Left colon (tissue), 2 donors: ENCODE measurements at regions not wholly inside any gene's neighbourhood (a gene's known extent, or its start where the extent isn't known, plus 50 kb on each side); places are given as distances from the start of the nearest gene placed in this dataset.
"Not testable (repeated sequence)": the region's sequence is repeated elsewhere in the genome, so short reads cannot be mapped to it uniquely, and the experiment has no call there.

Experiments
- ATAC-seq: fragments of 200-7000 bp; cut with Tn5 transposase; one replicate; pipeline ENCODE4 v1.9.1; 2020; ENCODE audit warnings: mild to moderate bottlenecking, moderate library complexity
- DNase-seq, 2 donors: peaks; one replicate each; pipeline ENCODE4 v3.0.0-alpha.2; 2020
- intact Hi-C, 2 donors: fragments of 100-400 bp; cut with DNase I in 1 of 2; cut with micrococcal nuclease in 1 of 2; formaldehyde crosslinking; loops; one replicate each; pipeline versions ENCODE4 v1.11.2 to v1.14.0; 2022; cut with DNase I, micrococcal nuclease
- donor health status: DM: no; HTN: no; CAD: no.
- donor health status: DM: yes; HTN: yes; CAD: no.

DNA sequence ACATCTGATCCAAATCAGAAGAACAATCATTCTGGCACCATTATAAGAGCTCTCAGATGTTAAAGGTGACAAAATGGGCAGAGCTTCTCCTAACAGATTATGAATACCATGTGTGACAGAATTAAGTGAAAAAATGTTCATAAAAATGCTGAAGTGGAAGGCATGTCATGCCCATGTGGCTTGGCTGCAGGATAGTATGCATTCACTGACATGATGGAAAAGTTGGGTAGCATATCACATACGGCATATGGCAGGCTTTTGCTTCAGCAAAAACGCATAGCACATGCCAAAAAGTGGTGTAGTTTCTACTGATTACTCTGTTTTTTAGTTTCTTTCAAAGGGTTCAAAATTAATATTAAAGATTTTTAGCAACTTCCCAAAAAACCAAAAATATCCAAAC, 731.5 kb upstream of the EPHA7 start:
- no peak for DNase-seq
- intact Hi-C loops: no loop called here
- ATAC-seq: no peak

DNA sequence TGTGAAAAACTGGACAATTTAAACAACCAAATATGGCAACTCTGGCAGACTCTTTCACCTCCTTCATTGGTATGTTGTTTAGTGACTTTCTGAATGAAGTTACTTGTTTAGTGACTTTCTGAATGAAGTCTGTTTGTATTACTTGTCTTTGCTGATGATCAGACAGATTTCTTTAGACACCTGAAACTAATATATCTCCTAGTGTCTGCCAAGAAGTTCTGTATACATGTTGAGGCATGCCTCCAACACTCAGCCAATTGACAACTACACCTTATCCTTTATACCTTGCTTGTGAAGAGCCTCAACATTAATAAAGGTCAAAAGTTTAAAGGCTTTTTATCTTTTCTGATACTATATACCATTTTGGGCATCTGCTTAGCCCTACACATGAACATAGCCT, 725.4 kb upstream of the EPHA7 start:
- ATAC-seq (no peak), DNase-seq (no peak)
- intact Hi-C loops: no loop called here

DNA sequence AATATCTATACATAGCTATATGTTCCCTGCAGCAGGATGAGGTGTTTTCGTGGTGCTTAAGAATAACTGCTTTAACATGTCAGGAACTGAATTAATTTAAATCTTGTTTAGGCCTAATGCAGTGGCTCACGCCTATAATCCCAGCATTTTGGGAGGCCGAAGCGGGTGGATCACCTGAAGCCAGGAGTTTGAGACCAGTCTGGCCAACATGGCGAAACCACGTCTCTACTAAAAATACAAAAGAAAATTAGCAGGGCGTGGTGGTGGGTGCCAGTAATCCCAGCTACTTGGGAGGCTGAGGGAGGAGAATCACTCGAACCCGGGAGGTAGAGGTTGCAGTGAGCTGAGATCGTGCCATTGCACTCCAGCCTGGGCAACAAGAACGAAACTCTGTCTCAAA, 717.8 kb upstream of the EPHA7 start:
- intact Hi-C loops, ATAC-seq: not testable (repeated sequence)

DNA sequence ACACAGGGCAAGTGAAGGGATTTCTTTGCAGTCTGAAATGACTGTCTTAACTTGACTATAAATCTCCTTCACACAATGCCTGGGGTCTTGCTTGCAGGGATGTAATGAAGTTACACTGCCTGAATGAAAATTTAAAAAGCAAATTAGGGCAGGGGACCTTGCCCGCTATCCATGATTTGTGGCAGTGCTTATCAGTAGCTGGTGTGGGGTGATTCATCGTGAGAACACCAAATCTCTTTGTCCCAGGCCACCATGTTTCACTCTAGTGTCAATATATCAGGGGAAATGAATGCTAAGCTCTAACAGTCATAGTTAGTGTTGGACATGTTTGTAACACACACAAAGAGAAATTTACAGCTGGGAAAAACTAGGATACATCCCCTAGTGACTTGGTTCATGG, 713.7 kb upstream of the EPHA7 start:
- no peak for DNase-seq
- no peak for ATAC-seq
- intact Hi-C loops: no loop called here

More for the DNA sequence above, 717.8 kb upstream of the EPHA7 start:
- DNase-seq: not testable (repeated sequence)

DNA sequence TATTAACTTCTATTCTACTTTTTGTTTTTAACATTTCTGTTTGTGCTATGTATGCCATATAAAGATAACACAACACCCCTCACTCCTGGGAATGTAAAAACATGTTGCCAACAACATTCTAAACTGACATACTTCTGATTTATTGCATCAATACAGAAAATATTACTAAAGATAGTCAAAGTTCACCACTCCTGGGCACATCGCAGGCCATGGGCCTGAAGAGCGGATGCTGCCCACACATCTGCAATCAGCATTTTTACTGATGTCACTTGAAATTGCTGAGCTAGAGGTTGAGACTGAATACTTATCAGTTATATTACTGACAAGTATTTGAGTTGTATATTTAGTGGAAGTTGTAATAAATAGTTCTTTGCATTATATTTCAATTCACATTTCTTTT, 711.9 kb upstream of the EPHA7 start:
- no peak for ATAC-seq
- no peak for DNase-seq
- intact Hi-C loops: no loop called here

DNA sequence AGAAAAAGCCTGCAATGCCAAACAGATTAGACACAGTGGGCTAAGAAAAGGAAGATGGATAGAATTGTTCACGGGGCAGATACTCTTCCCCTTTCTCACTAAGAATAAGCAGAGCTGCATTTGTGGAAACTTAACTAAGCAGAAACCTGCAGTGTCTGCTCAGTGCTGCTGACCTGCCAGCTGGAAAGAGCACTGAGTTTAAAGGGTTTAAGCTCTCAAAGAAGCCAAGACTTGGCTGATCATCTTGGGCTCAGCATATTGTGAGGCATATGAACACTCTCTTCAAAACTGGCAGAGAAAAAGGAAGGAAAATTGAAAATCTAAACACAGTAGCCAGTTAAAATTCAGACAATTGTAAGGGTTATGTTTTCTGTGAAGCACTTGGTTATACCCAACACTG, 711.1 kb upstream of the EPHA7 start:
- DNase-seq: no peak
- no peak for ATAC-seq
- intact Hi-C loops: no loop called here

DNA sequence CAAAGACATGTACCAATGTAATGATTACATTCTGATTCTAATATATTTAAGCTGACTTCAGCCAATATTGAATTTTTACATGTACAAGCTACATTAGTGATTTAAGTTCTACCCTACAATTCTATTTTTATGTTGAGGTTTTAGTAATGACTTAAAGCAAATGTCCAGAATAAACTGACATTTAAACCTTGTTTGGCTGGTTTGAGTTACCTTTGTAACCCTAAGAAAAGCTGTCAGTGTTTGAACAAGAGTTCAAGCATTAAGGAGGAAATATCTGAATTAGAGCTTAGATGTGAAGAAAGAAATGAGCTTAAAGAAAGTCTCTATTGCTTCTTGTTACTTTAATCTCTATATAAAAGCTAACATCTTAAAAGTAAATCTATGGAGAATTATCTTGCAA, 710.6 kb upstream of the EPHA7 start:
- no peak for ATAC-seq
- DNase-seq: no peak
- intact Hi-C loops: no loop called here

DNA sequence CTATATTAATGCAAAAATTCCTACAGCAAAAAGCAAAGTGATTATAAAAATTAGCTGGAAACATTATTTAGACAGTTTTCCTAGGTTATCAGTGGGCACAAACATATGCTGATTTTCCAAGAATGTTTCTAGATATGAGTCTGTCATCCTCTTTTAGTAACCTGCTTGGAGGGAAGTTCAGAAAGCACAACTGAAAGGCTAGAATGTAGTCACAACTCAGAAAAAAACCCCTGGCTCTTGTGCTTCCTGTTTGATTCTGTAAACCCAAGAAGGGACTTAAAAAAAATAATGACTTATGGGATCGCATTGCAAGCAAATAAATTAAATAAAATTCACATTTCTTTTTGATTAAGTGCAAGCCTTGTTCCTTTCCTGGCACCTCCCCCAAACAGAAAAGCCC, 708.4 kb upstream of the EPHA7 start:
- ATAC-seq: no peak
- intact Hi-C loops: no loop called here
- DNase-seq: no peak

DNA sequence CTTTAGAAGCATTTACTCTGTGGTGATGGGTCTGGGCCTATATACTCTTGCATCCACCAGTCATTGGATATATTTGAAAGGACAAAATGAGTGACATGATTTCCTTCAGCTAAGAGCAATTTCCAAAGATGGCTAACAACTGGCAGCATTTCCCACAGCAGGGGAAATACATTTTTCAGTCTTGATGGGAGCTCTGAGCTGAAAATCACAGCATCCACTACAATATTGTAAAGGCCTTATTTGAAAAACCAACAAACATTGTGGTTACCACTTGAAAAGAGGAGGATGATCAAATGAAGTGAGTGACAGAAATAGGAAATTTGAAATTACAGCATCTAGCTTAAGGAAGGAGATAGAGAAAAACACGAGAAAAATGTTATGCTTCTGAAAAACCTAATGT, 705.0 kb upstream of the EPHA7 start:
- no peak for ATAC-seq
- intact Hi-C loops: no loop called here
- DNase-seq: no peak

DNA sequence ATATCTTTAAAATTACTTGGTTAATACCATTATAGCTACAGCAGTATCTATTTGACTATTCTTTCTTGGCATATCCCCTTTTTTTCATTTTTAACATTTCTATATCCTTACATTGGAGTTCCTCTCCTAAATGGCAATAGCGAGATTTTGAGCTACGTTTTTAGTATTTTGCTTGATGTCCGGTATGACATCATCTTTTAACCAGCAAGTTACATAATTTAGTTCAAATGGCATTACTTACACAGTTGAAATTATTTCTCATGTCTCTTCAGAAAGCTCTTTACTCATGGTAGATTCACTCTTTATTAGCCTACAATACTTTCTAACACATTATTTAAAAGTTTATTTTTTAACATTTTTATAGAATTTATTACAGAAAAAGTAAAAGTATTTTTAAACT, 701.7 kb upstream of the EPHA7 start:
- DNase-seq (no peak), ATAC-seq (no peak)
- intact Hi-C loops: no loop called here

DNA sequence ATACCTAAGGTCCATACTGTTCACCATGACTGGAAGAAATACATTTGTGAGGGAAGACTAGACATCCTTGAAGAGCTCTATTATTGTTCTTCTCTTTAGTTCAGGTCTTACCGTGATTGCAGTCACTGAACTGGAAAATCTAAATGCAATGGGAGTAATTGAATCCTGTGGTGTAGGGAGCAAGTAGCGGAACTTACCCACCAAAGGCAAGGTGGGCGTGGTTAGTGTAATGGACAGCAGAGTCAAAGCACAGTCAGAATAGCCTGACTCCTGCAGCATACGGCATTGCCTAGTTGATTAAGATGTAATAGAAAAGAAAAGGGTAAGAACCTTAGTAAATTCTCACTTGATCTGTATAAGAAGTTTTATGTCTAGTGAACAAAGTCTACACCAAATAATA, 679.7 kb upstream of the EPHA7 start:
- intact Hi-C loops: no loop called here
- DNase-seq: no peak
- ATAC-seq: no peak

DNA sequence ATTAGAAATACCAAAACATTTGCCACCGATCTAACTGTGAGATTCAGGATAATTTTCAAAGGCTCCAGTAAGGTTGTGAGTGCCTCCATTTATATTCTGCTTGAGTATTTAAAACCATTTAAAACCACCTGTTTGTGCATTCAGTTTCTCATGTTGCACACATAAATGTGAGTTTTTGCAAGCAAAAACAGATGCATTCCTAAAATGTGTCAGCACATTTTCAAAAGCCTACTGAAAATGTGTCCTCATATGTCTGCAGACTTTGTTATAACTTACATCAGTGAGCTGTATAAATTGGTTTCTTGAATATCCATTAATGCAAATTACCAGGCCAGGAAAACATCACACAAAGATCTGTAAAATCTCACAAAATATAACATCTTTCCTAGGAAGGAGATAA, 676.6 kb upstream of the EPHA7 start:
- DNase-seq: no peak
- ATAC-seq: no peak
- intact Hi-C loops: no loop called here

DNA sequence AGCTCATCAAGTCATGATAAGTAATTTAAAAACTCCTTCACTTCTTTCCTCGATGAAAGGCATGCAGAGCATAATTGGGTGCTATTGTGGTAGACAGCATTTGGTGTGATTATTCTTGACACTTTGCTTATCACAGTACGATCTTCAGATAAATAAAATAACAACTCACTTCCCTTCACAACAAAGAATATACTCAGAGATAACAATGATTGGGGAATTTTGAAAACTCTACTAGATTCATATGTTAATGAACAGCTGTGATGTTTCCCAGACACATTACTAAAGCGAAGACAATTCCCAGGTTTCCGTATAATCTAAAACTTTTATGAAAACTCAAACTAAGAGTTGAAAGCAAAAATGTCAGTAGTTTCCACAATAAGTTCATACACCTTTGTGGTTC, 670.6 kb upstream of the EPHA7 start:
- DNase-seq (no peak), ATAC-seq (no peak)
- intact Hi-C loops: no loop called here

DNA sequence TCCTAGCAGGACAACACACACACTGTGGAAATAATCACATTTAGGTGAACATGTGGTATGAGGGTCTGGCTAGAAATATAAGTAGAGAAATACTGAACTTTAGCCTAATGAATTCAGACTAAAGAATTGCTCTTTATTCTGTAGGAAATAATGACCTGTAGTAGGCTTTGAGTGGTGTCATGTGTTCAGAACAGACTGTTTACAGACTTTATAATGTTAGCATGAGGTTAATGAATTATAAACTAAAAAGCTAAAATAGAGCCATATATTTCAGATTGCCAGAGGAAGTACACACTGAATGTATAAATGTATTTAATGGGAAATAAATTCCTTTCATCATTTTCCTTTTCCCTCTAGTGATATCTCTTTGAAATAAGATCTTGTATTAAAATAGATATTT, 669.5 kb upstream of the EPHA7 start:
- DNase-seq (no peak), ATAC-seq (peak; percentile 56)
- intact Hi-C loops: no loop called here

DNA sequence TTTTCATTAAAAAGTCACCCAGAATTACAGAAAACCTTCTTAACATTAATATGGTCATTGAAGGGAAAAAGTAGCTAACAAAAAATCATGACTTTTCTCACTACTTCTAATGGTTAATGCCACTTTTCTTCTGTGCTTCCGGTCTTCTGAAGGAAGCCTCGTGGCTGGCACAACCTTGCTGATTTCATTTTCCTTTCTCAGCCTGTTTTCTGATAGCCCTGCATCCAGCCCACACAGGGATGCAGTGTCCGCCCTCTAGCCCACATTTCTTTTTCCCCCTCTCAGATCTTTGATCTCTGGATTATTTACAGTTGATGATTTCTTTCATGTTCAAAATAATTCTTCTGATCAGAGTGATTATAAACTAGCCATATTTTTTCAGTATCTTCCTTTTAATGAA, 655.4 kb upstream of the EPHA7 start:
- ATAC-seq (no peak), DNase-seq (no peak)
- intact Hi-C loops: no loop called here

DNA sequence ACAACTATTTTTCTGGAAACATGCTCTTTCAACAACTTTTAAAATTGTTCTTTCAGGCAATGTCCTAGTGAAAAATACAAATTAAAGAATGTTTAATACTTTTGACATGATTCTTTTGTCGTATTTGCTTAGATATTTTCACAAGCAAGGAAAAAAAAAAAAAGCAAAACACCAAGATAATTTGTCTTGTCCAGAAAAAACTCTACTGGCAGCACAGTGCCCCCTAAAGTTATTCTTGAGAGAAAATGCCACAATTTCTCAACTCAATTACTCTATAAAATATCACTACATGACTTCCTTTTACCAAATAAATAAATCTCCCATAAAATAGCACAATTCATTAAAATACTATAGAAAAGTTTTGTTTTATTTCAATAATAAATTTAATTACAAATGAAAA, 652.5 kb upstream of the EPHA7 start:
- intact Hi-C loops: no loop called here
- ATAC-seq: no peak
- no peak for DNase-seq

DNA sequence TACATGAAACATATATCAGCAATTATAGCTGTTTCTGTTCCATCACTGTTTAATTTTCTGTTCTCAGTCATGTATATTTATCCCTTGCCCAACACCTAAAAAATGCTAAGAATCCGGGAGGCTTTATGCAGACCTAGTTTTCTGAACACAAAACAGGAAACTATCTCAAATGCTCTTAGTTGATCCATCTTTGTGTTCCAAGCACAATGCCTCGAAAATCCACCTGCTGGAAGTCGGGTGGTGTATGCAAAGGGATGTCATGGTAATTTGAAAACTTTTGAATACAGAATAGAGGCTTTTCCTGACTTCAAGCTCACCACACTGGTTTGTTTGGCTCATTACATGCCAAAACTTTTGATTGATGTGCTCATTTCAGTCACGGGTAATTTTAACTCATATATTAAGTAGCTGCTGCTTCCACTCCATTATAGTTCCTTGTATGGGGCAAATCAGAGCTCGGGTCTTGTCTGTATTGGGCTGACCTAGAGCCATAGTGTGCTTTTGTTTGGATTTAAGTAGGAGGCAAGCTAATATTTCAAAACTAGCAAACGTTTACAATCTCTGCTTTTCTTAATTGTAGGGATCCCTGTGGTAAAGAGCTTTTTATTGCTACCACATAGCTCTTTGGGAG, 646.5 kb upstream of the EPHA7 start:
- DNase-seq (no peak), ATAC-seq (no peak)
- intact Hi-C loops: no loop called here

DNA sequence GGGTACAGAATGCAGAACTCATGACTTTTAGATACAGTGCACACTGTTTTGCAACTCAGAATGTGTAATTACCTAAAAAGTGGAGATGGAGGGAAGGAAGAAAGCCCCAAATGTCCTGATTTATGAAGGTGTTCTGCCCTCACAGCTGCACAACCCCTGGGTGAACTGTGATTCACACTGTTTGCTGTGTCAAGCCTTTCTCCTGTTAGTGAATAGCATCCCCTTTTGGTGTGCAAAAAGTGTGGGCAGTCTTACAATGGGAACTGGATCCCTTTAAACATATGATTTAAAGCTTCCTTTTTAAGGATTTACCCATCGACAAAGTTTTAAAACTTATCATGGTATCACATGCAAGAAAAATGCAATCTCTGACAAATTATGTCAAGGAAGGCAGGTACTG, 633.4 kb upstream of the EPHA7 start:
- peak; percentile 93 for ATAC-seq
- no peak for DNase-seq
- intact Hi-C loops: no loop called here

DNA sequence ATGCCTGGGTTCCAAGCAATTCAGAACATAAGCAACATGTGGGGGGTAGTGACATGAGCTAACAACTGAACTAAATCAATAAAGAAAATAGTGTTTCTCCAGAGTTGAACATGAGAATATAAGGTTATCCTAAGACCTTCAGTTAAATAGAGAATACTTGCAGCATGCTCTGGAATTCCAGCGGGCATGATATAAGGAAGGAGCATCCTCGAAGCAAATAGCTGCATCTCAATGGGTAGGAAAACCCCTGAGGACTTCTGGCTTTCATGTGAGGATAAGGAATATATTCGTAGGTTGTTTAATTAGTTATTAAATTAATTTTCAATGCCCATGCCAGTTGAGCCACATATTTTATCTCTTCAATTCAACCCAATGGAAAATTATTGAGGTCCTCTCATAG, 631.2 kb upstream of the EPHA7 start:
- DNase-seq (no peak), ATAC-seq (no peak)
- intact Hi-C loops: no loop called here

DNA sequence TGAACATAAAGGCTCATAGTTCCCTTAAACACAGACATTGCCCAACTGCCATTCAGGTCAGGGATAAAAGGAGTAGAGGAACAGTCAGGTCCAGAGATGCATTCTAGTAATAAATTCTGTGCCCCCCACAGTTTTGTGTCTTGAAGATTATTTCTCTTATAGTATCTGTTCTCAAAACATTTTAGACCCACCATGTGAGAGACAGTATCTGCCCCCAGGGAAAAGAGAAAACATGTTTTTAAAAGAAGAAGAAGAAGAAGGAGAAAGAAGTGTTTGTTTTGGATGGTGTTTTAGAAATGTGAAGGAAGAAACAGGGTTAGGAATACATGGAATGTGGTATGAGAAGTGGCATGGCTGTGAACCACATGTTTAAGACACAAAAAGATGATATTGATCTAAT, 629.6 kb upstream of the EPHA7 start:
- no peak for DNase-seq
- intact Hi-C loops: no loop called here
- no peak for ATAC-seq

DNA sequence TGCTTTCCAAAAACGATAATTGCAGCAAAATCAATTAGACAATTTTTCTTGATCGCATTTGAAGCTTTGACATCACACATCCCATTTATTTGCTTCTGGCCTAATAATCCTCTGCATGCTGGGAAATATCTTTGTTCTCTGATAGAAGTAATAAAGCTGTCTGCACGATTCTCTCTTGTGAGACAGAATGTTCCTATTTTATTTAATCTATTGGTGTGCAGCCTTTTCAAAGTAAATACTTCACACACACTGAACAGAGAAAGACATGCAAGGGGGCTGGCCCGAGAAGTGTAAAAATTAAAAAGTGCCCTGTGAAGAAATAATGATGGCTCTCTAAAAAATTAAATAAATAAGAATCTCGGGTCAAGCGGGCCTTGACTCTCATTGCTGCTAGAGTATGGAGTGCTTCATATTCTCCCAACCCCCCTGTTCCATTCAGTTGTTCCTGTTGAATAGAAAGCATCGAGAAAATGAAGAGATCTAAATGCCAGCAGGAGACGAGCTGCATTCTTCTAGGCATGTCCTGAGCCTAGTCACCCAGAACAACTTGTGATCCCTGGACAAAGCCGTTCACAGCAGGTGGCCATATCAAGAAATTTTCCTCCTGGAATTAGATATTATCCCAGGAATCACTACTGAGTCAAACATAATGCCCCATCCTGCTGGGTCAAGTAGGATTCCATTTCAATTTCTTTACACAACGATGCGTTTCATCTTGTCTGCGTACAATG, 625.9 kb upstream of the EPHA7 start:
- no peak for DNase-seq
- ATAC-seq: no peak
- intact Hi-C loops: no loop called here
